GM19328 (cell line): ENCODE measurements at regions not wholly inside any gene's neighbourhood (a gene's known extent, or its start where the extent isn't known, plus 50 kb on each side); places are given as distances from the start of the nearest gene placed in this dataset.

ENCODE experiments used
- ATAC-seq: cut with Tn5 transposase; IDR thresholded peaks from one replicate; pipeline ENCODE4 v1.9.1; 2021; ENCODE audit warnings: mild to moderate bottlenecking, moderate library complexity; ENCODE audit not compliant: unreplicated experiment

- ATAC-seq, result no peak
Observed at GRCh38 chr1:69126796-69127195, 440.9 kb upstream of the LRRC7 start.

GRCh38 chr1:69128204-69128603, 439.5 kb upstream of the LRRC7 start:
- no peak for ATAC-seq

- no peak for ATAC-seq
Observed at GRCh38 chr1:69129538-69129937, 438.2 kb upstream of the LRRC7 start.

- ATAC-seq, result no peak
Observed at GRCh38 chr1:69138172-69138571, 429.6 kb upstream of the LRRC7 start.

- ATAC-seq, result no peak
Observed at GRCh38 chr1:69139007-69139406, 428.7 kb upstream of the LRRC7 start.

- no peak for ATAC-seq
Observed at GRCh38 chr1:69146303-69146702, 421.4 kb upstream of the LRRC7 start.

- ATAC-seq, result no peak
Observed at GRCh38 chr1:69148731-69149130, 419.0 kb upstream of the LRRC7 start.

GRCh38 chr1:69157046-69157756, 410.5 kb upstream of the LRRC7 start:
- no peak for ATAC-seq

GRCh38 chr1:69163241-69163640, 404.5 kb upstream of the LRRC7 start:
- ATAC-seq, result no peak

GRCh38 chr1:69163779-69164178, 403.9 kb upstream of the LRRC7 start:
- no peak for ATAC-seq

GRCh38 chr1:69167876-69168275, 399.8 kb upstream of the LRRC7 start:
- no peak for ATAC-seq

- ATAC-seq, result no peak
Observed at GRCh38 chr1:69171248-69171647, 396.5 kb upstream of the LRRC7 start.

- no peak for ATAC-seq
Observed at GRCh38 chr1:69172003-69173000, 395.4 kb upstream of the LRRC7 start.

- no peak for ATAC-seq
Observed at GRCh38 chr1:69175053-69175452, 392.7 kb upstream of the LRRC7 start.

- no peak for ATAC-seq
Observed at GRCh38 chr1:69180358-69180757, 387.4 kb upstream of the LRRC7 start.

- ATAC-seq, result no peak
Observed at GRCh38 chr1:69185378-69185777, 382.3 kb upstream of the LRRC7 start.

GRCh38 chr1:69191335-69191734, 376.4 kb upstream of the LRRC7 start:
- ATAC-seq, result no peak

- no peak for ATAC-seq
Observed at GRCh38 chr1:69195136-69195535, 372.6 kb upstream of the LRRC7 start.

- ATAC-seq, result no peak
Observed at GRCh38 chr1:69196071-69196470, 371.7 kb upstream of the LRRC7 start.

GRCh38 chr1:69197816-69198215, 369.9 kb upstream of the LRRC7 start:
- ATAC-seq, result no peak

- ATAC-seq, result no peak
Observed at GRCh38 chr1:69201716-69202115, 366.0 kb upstream of the LRRC7 start.

- no peak for ATAC-seq
Observed at GRCh38 chr1:69203166-69203565, 364.6 kb upstream of the LRRC7 start.
